ENCODE measurements at regions not wholly inside any gene's neighbourhood (a gene's known extent, or its start where the extent isn't known, plus 50 kb on each side); places are given as distances from the start of the nearest gene placed in this dataset.

GRCh38 chr1:106492880-106493279 is 563.6 kb upstream of the PRMT6 start (continued):
- TF ChIP-seq, protein P1, sequence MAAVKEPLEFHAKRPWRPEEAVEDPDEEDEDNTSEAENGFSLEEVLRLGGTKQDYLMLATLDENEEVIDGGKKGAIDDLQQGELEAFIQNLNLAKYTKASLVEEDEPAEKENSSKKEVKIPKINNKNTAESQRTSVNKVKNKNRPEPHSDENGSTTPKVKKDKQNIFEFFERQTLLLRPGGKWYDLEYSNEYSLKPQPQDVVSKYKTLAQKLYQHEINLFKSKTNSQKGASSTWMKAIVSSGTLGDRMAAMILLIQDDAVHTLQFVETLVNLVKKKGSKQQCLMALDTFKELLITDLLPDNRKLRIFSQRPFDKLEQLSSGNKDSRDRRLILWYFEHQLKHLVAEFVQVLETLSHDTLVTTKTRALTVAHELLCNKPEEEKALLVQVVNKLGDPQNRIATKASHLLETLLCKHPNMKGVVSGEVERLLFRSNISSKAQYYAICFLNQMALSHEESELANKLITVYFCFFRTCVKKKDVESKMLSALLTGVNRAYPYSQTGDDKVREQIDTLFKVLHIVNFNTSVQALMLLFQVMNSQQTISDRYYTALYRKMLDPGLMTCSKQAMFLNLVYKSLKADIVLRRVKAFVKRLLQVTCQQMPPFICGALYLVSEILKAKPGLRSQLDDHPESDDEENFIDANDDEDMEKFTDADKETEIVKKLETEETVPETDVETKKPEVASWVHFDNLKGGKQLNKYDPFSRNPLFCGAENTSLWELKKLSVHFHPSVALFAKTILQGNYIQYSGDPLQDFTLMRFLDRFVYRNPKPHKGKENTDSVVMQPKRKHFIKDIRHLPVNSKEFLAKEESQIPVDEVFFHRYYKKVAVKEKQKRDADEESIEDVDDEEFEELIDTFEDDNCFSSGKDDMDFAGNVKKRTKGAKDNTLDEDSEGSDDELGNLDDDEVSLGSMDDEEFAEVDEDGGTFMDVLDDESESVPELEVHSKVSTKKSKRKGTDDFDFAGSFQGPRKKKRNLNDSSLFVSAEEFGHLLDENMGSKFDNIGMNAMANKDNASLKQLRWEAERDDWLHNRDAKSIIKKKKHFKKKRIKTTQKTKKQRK (IDR thresholded peaks at IDR 0.05; ENCODE audit: low read depth, low read length): no peak
- TF ChIP-seq TBL1XR1 (IDR thresholded peaks at IDR 0.05; ENCODE audit: low read depth, low read length) (no peak), SMARCA5 (IDR thresholded peaks at IDR 0.05) (no peak), JUNB (IDR thresholded peaks at IDR 0.05) (no peak)

GRCh38 chr1:106494646-106495045 is 561.8 kb upstream of the PRMT6 start:
- POLR2A ChIA-PET: no interaction called here
- no peaks in the 10 kb centered on the region for H4K20me1 ChIP-seq (ENCODE audit: control insufficient read depth, insufficient read depth)
- H3K9ac ChIP-seq (ENCODE audit: control insufficient read depth, insufficient read depth, low read length): no peak overlapping the region
- 30% methylated on average over 1 of the region's 1 CpG for WGBS (ENCODE audit: insufficient coverage, insufficient replicate concordance, low lambda C conversion rate, missing lambda C conversion rate)
- no TSS peak for BruUV-seq (replicated peaks)
- H3K36me3 ChIP-seq (ENCODE audit: control insufficient read depth in 2 of 2, insufficient read depth in 2 of 2, low read length in 1 of 2): no peaks in the 10 kb centered on the region
- H2AFZ ChIP-seq (ENCODE audit: control insufficient read depth, low read depth, low read length): no peak overlapping the region
- RAD21 ChIA-PET (ENCODE audit: unreplicated experiment): no interaction called here
- H3K4me2 ChIP-seq (ENCODE audit: control insufficient read depth, insufficient read depth): no peak overlapping the region
- intact Hi-C loops (cut with micrococcal nuclease; ENCODE audit: unreplicated experiment): no loop called here
- no peaks in the 10 kb centered on the region for H3K9me3 ChIP-seq (replicated peaks; ENCODE audit: control insufficient read depth, insufficient read depth, low read length)
- SMC1A ChIA-PET (ENCODE audit: uncharacterized antibody, unreplicated experiment): no interaction called here
- DNase-seq (ENCODE audit: low read depth, low spot score) (no peak), ATAC-seq (no peak), FAIRE-seq (no peak)
- no peak overlapping the region for H3K27ac ChIP-seq (ENCODE audit: control insufficient read depth, insufficient read depth)
- TF ChIP-seq, protein P2, sequence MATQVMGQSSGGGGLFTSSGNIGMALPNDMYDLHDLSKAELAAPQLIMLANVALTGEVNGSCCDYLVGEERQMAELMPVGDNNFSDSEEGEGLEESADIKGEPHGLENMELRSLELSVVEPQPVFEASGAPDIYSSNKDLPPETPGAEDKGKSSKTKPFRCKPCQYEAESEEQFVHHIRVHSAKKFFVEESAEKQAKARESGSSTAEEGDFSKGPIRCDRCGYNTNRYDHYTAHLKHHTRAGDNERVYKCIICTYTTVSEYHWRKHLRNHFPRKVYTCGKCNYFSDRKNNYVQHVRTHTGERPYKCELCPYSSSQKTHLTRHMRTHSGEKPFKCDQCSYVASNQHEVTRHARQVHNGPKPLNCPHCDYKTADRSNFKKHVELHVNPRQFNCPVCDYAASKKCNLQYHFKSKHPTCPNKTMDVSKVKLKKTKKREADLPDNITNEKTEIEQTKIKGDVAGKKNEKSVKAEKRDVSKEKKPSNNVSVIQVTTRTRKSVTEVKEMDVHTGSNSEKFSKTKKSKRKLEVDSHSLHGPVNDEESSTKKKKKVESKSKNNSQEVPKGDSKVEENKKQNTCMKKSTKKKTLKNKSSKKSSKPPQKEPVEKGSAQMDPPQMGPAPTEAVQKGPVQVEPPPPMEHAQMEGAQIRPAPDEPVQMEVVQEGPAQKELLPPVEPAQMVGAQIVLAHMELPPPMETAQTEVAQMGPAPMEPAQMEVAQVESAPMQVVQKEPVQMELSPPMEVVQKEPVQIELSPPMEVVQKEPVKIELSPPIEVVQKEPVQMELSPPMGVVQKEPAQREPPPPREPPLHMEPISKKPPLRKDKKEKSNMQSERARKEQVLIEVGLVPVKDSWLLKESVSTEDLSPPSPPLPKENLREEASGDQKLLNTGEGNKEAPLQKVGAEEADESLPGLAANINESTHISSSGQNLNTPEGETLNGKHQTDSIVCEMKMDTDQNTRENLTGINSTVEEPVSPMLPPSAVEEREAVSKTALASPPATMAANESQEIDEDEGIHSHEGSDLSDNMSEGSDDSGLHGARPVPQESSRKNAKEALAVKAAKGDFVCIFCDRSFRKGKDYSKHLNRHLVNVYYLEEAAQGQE (IDR thresholded peaks at IDR 0.05; ENCODE audit: low read depth, low read length): no peak
- TF ChIP-seq KLF5 (IDR thresholded peaks at IDR 0.05; ENCODE audit: partially characterized antibody): no peak
- no peaks in the 10 kb centered on the region for H3K79me2 ChIP-seq (ENCODE audit: control insufficient read depth, insufficient read depth, low read length)
- H3K27me3 ChIP-seq (replicated peaks in 1 of 2; ENCODE audit: control insufficient read depth in 2 of 2, insufficient read depth in 2 of 2, low read length in 1 of 2): no peaks in the 10 kb centered on the region
- no peak overlapping the region for H3K4me3 ChIP-seq
- H3K4me1 ChIP-seq (ENCODE audit: control insufficient read depth, insufficient read depth, low read length): no peaks in the 10 kb centered on the region
- in situ Hi-C loops (cut with MboI): no loop called here
- CTCF ChIA-PET: no interaction called here

Measured in GM12878 (cell line).